ENCODE measurements at regions not wholly inside any gene's neighbourhood (a gene's known extent, or its start where the extent isn't known, plus 50 kb on each side); places are given as distances from the start of the nearest gene placed in this dataset.
A peak's percentile ranks its signal among the peaks of the same experiment; 100 is the strongest.
"Not testable (repeated sequence)": the region's sequence is repeated elsewhere in the genome, so short reads cannot be mapped to it uniquely, and the experiment has no call there.

DNA sequence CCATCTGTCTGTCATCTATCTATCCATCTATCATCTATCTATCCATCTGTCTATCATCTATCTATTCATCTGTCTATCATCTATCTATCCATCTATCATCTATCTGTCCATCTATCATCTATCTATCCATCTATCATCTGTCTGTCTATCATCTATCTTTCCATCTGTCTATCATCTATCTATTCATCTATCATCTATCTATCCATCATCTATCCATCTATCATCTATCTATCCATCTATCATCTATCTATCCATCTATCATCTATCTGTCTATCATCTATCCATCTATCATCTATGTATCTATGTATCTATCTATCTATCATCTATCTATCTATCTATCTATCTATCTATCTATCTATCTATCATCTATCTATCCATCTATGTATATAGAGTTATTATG is 671.6 kb downstream of the UTRN start:
- DNase-seq, result not testable (repeated sequence)

DNA sequence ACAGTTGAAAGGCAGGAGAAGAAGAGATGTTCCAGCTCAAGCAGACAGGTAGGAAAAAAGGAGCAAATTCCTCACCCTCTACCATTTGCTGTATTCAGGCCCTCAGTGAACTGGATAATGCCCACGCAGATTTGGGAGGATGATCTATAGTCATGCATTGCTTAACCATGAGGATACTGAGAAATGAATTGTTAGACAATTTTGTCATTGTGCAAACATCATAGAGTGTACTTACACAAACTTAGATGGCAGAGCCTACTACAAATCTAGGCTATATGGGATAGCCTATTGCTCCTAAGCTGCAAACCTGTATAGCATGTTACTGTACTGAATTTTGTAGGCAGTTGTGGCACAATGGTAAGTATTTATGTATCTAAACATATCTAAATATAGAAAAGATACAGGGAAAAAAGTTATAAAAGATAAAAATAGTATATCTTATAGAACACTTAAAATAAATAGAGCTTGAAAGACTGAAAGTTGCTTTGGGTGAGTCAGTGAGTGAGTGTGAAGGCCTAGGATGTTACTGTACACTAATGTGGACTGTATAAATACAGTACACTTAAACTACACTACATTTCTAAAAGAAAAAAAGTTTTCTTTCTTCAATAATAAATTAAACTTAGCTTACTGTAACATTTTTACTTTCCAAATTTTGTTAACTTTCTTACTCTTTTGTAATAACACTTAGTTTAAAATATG is 672.3 kb downstream of the UTRN start:
- DNase-seq, result no peak

DNA sequence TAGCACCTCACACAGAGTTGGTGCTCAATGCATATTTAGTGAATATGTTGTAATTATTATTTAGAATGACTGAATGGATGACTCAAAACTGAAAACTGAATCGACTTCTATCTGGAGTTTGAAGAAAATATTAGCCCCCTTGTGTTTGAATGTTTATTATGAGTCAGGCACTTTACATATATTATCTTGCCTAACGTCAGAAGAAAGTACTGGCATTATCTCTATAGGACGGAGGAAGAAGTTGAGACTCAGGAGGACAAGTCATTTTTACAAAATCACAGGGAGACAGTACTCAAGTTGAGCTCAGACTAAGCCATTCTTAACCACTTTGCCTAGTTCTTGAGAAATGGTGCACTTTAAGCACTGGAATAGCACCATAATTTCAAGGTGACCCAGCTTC is 684.0 kb downstream of the UTRN start:
- no peak for DNase-seq

DNA sequence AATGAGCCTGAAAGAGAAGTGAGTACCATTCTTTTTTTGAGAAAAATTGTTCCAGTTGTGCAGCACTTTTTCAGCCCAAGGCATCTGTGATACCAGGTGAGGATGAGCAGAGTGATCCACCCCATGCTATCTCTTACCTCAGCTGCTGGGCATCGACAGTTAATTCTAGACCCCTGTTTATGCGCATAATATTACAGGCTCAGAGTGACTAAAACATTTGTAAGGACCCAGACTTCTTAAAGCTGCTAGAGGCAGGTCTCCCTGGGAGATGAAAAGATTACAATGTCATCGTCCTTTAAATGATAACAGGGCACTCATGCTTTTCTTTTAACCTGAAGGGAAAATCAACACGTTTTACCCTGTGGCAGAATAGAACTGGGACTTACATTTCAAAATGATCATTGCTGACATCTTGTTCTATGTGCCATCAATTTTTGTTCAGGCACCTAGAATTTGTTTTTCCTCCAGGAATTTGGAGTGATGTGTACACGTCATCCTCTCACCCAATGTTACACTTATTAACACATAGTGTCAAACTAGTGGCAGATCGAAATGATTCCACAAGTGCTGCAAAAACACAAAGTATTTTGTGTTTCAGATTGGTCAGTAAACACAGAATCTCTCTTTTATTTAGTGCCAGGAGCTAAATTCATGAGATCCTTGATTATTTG is 684.6 kb downstream of the UTRN start:
- DNase-seq, result no peak

DNA sequence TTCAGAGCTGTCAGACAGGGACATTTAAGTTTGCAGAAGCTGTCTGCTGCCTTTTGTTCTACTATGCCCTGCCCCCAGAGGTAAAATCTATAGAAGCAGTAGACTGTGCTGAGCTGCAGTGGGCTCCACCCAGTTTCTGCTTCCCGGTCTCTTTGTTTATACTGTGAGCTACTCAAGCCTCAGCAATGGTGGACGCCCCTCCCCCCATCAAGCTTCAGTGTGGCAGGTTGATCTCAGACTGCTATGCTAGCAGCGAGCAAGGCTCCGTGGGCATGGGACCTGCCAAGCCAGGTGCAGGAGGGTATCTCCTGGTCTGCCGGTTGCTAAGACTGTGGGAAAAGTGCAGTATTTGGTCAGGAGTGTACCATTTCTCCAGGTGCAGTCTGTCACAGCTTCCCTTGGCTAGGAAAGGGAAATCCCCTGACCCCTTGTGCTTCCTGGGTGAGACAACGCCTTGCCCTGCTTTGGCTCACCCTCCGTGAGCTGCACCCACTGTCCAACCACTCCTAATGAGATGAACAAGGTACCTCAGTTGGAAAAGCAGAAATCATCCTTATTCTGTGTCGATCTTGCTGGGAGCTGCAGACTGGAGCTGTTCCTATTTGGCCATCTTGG is 692.2 kb downstream of the UTRN start:
- peak; percentile 9 to 18 for DNase-seq

DNA sequence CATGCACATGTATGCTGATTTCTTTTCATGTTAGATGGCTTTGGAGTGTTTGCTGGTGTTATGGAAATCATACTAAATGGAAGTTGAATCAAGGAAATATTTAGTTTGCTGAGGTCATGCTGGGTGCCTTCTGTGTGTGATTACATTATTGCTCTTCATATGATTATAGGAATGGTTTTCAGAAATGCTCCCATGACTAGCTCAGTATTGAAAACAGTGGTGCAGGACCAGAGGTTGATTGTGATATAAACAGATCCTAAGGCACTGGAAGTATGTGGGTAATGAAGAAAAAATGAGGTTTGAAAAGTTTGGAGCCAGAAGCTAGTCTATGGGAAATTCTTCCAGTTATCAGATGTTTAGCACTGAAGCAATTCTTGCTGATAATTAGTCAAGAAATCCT is 693.1 kb downstream of the UTRN start:
- DNase-seq, result no peak

DNA sequence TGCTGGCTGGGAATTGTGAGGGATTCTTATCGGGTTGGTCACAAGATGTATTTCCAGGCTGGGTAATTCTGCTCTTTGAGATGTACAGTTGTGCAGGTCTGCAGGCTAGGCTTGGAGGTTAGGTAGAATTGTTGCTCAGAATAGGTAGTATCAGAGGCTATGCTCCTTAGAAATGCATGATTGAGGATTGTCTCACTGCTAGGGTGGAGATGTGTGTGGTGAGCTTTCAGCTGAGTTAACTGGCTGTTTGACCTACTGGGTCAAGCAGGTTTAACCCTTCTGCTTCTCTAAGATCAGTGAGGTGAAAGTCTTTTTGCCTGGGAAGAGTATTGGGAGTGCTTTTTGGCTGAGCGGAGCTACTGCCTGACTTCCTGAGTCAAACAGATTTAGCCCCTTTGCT is 701.1 kb downstream of the UTRN start:
- DNase-seq, result no peak

DNA sequence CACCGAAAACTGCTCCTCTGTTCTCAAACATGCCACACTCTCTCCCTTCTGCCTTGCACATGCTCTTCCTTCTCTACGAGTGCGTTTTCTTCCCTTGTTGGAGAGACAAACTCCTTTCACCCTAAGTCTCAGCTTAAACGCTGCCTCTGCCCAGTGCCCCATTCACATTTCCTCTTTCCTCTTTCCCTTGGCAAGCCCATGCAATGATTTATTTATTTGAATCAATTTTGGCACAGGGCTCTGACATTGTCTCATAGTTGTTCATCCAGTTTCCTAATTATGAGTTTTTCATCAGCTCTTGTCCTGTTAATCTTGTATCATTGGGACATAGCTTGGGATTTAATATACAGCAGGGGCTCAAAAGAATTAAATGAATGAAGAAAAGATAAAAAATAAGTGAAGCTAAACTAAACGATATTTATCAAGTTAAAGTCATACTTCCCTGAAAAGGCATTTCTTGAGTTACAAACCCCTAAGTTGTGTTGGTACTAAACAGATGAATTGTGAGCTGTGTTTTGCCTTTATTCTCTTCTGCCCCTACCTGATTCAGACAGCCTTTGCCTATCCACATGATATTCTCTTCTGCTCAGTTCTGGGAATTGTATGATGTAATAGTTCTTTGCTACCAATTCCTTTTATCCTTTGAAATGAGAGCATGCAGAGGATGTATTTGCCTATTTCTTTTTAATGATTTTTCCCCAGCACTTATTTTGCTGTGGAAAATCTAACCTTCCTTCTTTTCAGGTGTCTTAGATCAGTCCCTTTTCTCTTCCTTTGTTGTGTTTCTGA is 704.4 kb downstream of the UTRN start:
- no peak for DNase-seq

DNA sequence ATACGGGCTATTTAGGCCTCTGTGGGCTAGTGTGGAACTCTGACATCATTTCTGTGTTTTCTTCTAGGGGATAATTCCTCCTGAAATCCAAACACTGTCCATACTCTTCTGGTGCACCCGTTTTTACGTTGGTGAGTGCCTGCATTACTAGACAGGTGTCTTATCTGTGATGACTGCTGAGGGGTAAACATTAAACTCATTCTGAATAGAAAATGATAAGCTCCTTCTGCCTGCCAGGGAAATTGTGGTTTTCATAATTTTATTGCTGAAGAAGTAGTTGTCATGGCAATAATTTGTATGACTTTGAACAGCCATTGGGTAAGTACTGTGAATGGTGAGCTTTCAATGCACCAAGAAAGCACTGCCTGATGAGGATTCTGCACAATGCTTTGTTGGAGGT is 705.6 kb downstream of the UTRN start:
- no peak for DNase-seq

DNA sequence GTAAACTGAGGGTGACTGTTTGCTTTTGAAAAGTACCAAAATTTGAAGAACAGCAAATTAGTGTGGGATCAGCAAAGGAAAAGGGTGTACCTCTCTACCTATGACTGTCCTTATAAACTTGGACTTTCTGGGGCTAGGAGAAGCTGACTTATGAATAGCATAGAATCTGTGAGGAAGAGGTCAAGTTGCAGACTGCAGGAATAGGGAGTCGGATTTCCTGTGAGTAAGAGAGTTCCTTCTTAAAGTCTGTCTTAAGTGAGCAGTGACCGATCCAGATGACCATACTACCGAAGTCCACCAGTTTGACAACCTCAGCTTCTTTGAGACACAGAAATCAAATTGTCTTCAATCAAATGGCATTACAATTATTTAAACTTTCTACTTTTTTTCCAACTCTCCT is 708.7 kb downstream of the UTRN start:
- no peak for DNase-seq

DNA sequence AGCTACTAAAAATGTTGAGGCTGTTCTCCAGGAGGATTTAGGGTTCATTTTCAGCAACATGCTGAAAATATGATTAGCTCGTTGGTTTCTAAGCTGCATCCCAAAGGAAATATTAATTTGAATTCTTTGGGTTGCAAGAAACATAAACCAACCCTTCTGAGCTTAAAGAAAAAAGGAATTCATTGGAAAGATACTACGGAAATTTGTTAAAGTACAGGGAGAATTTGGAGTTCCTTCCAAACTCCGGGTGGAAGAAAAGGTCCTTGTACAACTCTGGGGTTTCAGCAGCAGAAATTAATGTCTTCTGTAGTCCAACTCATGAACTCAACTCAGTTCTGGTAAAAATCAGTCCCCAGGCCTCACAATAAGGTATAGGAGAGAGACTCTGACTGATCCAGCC is 712.9 kb downstream of the UTRN start:
- no peak for DNase-seq

DNA sequence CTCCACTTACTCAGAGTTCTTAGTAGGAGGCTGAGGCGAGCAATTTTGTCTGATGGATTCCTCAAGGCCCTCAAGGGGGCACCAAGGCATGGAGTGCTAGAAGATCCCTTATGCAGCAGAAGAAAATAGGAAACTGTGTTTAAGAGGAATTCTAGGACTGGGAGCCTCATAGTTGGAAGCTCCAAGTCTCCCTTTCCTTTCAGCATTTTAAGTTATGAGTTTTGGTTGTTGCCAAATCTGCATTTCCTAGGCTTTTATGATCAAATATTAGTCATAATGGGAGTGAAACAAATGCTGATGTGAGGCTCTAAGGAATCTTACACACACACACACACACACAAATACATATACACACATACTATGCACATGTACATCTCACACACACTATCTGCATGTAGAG is 714.0 kb downstream of the UTRN start:
- no peak for DNase-seq

DNA sequence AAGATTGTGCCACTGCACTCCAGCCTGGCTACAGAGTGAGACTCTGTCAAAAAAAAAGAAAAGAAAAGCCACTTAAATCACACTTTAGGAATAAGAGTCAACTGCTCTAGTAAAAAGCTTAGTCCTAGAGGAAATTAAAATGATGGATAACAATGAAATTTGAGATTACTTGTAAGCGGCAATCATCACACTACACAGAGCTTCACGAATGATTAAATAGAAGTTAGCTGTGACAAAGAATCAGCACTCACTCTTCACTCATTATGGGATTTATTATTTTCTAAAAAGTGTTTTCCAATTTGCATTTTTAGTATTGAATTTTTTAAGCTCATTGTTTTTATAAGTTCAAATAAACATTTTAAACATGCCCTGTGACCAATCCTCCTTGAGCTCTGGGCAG is 718.0 kb downstream of the UTRN start:
- no peak for DNase-seq

DNA sequence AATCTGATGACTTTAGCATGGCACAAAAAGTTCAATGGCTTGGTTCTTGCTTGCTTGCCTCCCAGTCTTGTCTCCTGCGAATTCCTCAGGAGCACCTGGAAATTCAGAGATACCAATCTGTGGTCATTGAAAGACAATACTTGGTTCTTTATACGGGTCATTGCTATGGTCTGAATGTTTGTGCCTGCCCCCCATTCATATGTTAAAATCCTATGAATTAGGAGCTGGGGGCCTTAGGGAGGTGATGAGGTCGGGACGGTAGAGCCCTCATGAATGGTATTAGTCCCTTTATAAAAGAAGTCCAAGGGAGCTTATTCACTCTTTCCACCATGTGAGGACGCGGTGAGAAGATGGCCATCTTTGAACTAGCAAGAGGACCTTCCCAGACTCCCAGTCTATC is 721.8 kb downstream of the UTRN start:
- DNase-seq, result no peak

DNA sequence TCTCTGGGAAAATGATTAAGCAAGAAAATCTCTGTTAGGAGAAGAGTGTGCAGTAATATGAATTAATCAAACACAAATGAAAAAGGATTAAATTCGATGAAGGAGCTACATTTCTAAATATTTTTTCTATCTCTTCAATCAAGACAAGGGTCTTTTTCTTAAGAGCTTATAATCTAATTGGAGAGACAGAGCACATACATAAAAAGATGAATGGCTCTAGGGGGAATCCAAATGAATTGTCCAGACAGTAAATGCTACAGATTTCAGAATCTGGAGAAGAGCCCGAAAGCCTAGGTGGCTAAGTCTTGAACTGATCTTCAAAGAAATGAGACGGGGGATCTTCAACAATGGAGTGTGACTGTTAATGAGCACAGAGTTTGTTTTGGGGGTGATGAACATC is 723.6 kb downstream of the UTRN start:
- no peak for DNase-seq

DNA sequence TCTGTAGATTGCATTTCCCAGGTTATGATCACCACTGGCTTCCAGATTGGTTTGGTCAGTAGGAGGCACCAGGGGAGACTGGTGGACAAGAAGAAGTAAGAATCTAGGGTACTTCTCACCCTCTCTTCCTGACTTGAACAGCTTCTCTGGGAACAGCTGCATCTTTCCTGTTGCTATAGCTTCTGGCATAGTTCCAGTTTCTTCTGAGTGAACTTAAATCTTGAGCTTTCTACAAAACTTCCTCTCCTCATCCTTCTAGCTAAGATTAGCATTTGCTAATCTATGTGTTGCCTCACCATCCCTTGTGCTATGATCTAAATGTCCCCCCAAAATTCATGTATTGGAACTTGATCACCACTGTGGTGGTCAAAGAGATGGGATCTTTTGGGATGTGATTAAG is 724.6 kb downstream of the UTRN start:
- DNase-seq, result peak; percentile 20 to 32

DNA sequence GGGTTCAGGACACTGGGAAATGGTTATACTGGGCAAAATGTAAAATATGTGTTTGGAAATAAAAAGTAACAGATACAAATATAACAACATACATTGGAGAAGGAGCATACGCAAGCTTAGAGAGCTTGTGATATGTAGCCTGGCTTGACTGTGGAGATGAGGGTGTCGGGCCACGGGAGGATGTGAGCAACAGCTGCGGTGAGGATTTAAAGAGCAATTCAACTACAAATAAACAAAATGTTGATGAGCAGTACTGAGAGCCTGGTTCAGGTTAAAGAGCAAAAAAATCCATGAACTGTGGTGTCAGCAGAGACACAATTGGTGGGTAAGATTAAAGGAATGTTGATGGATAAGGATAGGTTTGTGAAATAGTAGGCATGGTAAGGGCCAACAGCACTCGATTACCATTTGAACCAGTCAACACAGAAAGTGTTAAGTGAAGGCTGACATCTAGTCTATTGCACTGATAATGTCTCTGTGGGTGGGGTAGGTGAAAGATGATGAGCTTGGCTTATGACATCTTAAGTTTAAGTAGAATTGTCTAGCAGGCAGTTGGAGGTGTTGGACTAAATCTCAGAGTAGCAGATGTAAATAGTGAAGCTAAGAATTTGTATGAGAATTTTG is 723.2 kb downstream of the EPM2A start:
- no peak for DNase-seq

DNA sequence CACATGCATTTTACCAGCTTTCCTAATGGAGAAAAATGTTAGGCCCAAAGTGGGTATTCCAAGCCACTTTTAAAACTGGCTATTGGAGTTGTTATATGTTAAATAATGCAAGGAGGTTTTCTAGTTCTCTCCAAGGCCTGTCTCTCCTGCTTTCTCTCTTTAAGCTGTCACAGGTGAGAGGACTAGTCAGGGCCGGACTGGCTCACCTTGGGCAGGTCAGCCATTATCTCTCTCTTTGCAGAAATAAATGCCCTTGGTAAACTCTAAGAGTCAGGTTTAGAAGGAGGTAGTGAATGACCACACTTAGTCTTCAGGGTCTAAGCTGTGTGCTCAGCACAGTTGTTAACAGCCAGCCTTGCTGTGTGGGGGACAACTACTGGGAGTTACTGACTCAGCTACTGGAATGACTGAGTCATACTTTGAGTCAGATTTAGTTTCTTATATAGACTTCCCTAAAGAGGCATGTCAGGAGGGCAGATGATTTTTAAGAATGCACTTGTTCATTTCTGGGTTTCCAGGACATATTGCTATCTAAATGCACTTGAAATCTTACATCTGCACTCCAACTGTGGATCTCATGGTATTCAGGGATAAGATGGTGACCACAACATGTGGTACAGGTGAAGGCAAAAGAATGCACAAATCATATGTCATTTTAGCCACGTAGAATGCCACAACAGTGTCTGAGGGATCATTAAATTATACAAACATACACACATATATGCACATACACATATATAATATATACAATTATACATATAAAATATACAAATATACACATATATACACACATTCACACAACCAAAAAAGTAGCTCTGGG is 719.4 kb downstream of the EPM2A start:
- DNase-seq, result no peak

DNA sequence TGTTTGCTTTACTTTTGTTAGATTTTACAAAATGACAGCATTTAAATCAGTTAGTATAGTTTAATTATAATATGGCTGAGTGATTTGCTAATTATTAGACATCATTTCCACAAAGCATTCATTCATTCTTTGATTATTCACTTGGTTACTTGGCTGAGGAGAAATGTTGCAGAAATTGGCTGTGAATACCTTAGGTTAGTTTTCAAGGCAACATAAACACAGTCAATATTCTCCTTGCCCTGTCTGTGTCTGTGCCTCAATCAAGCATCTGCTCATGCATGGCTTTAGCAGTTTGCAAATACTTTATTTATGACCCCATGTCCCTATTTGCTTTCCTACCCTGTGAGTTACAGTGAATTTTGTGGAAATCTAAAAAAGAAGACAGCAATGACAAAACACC is 718.3 kb downstream of the EPM2A start:
- no peak for DNase-seq

DNA sequence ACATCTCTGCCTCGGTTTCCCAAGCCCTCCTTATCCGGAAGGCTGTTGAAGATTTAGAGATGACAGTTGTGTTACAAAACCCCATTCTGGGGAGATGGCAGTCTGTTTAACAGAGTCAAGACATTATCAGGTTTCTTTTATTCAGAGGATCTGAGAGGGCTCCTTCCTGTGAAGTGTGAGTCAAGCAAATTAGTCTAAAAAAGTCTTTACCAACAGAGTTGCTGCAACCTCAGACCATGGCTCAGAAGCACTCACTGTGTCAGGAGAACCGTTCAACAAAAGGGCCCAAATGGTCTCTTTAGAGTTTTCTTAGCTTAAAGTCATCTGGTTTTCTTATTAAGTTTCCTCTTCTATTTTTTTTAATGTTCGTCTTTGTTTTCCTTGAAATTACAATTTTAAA is 717.8 kb downstream of the EPM2A start:
- no peak for DNase-seq

DNA sequence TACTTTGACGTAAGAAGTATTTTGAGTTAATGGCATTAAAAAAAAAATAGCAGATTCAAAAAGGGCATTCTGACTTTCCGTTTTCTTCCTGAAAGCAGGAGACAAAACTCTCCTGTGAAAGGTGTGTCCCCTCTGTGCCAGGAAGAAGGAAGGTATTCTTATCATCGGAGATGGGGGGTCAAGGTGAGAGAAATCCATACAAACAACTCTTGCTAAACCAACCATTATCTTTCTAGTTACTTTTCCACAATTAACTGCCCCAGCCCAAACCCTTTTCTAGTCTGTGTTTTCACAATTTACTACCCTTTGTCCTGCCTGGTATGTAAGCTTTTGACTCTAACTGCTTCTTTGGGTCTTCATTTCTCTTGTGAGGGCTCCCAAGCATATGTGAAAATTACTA is 717.3 kb downstream of the EPM2A start:
- no peak for DNase-seq

Data from right lung (tissue), 2 donors.